Lower leg skin (tissue), 4 donors: ENCODE measurements at regions not wholly inside any gene's neighbourhood (a gene's known extent, or its start where the extent isn't known, plus 50 kb on each side); places are given as distances from the start of the nearest gene placed in this dataset.
"Not testable (repeated sequence)": the region's sequence is repeated elsewhere in the genome, so short reads cannot be mapped to it uniquely, and the experiment has no call there.

Experiments
- DNase-seq, 2 donors: peaks; one replicate each; pipeline ENCODE4 v3.0.0-alpha.2; 2019; ENCODE audit warnings: low spot score in 2 of 2
- H3K4me3 ChIP-seq: fragments of 200-600 bp; sonication (generic); 2 replicates; pipeline ENCODE4 v1.5.1; 2017; ENCODE audit warnings: mild to moderate bottlenecking, low read depth; ENCODE audit not compliant: poor library complexity, severe bottlenecking
- CTCF ChIP-seq, 3 donors: fragments of 450-650 bp; IDR thresholded peaks; one replicate each; pipeline ENCODE4 v1.5.1; 2016; ENCODE audit warnings: antibody characterized with exemption in 3 of 3, mild to moderate bottlenecking in 3 of 3, moderate library complexity in 2 of 3
- POLR2A ChIP-seq, 2 donors: fragments of 450-650 bp; IDR thresholded peaks; one replicate each; pipeline ENCODE4 v1.6.1; 2016 to 2017; ENCODE audit warnings: antibody characterized with exemption in 2 of 2, mild to moderate bottlenecking in 1 of 2, moderate library complexity in 1 of 2
- WGBS, 2 donors: methylation state at CpG; one replicate each; pipeline ENCODE4 v1.1.5; 2018; 5-methylcytosine and 5-hydroxymethylcytosine counted together
- intact Hi-C: fragments of 100-400 bp; cut with DNase I; formaldehyde crosslinking; loops from one replicate; pipeline ENCODE4 v1.15.0; 2023; ENCODE audit warnings: low total_unique reads

- no peak overlapping the region for H3K4me3 ChIP-seq
- TF ChIP-seq CTCF (IDR thresholded peaks at IDR 0.05) (no peak), POLR2A (IDR thresholded peaks at IDR 0.05) (no peak)
- intact Hi-C loops = no loop called here
- WGBS, 2 donors = 54 to 77% methylated on average over 3 of the region's 3 CpGs
- no peak for DNase-seq
These were observed 115.3 kb upstream of the TRPC5 start for GRCh38 chrX:112197840-112198239.

GRCh38 chrX:112190646-112191045, 108.1 kb upstream of the TRPC5 start:
- intact Hi-C loops = no loop called here
- DNase-seq = no peak
- TF ChIP-seq POLR2A (IDR thresholded peaks at IDR 0.05) = no peak
- TF ChIP-seq CTCF (IDR thresholded peaks at IDR 0.05) = no peak
- H3K4me3 ChIP-seq = no peak overlapping the region
- 54 to 61% methylated on average over 4 of the region's 4 CpGs for WGBS, 2 donors

GRCh38 chrX:112181361-112181760, 98.8 kb upstream of the TRPC5 start:
- DNase-seq, intact Hi-C loops, H3K4me3 ChIP-seq: not testable (repeated sequence)
- 80 to 84% methylated on average over 2 to 3 of the region's 3 CpGs for WGBS, 2 donors

GRCh38 chrX:112164420-112164819, 81.8 kb upstream of the TRPC5 start:
- WGBS, 2 donors = 94 to 95% methylated on average over 2 of the region's 2 CpGs
- intact Hi-C loops = no loop called here
- DNase-seq = no peak
- no peak overlapping the region for H3K4me3 ChIP-seq
- TF ChIP-seq POLR2A (IDR thresholded peaks at IDR 0.05) (no peak), CTCF (IDR thresholded peaks at IDR 0.05) (no peak)

GRCh38 chrX:112163906-112164305, 81.3 kb upstream of the TRPC5 start:
- DNase-seq = no peak
- intact Hi-C loops = no loop called here
- WGBS, 2 donors = 43 to 71% methylated on average over 2 to 3 of the region's 3 CpGs
- no peak overlapping the region for H3K4me3 ChIP-seq
- TF ChIP-seq CTCF (IDR thresholded peaks at IDR 0.05) (no peak), POLR2A (IDR thresholded peaks at IDR 0.05) (no peak)

- DNase-seq = no peak
- TF ChIP-seq POLR2A (IDR thresholded peaks at IDR 0.05) (no peak), CTCF (IDR thresholded peaks at IDR 0.05) (no peak)
- intact Hi-C loops = no loop called here
- WGBS, 2 donors = 45 to 50% methylated on average over 2 of the region's 2 CpGs
- H3K4me3 ChIP-seq = no peak overlapping the region
These were observed 65.8 kb upstream of the TRPC5 start for GRCh38 chrX:112148397-112148796.
